ENCODE measurements at regions not wholly inside any gene's neighbourhood (a gene's known extent, or its start where the extent isn't known, plus 50 kb on each side); places are given as distances from the start of the nearest gene placed in this dataset.

- in situ Hi-C loops (cut with HindIII; ENCODE audit: low sequenced_read_pairs), result no loop called here
- no peak overlapping the region for H3K4me3 ChIP-seq (ENCODE audit: low read depth, low read length)
- no peak for DNase-seq (ENCODE audit: low read depth)
- no peak for TF ChIP-seq CTCF (IDR thresholded peaks at IDR 0.05; ENCODE audit: low read depth, low read length, missing control alignments)
Observed at GRCh38 chr13:62997696-62998095, 1582.0 kb upstream of the PCDH20 start.

DNA sequence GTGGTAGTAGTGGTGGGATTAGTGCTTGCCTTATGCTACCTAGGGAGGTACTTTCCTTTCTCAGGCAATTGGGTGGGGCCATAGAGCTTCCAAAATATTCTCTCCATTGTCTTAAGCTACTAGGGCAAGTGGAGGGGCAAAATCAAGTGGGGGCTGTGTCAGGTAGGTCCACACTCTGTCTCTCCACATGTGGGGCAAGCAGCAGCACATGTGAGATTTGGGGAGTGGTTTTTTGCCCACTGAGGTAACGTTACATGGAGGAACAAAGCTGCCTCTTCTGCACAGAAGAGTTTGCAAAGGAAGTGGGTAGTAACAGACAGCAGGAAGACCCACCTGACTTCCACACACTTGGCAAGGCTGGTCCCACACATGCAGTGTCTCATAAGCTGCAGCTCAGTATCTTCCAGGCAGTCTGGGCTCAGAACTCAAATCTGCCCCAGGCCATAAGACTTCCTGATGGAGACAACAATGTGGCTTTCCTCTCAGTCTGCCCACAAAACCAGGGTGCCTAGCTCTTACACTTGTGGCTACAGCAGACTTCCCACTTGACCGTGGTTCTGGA lies 1581.5 kb upstream of the PCDH20 start:
- H3K4me3 ChIP-seq (ENCODE audit: low read depth, low read length), result no peak overlapping the region
- no peak for TF ChIP-seq CTCF (IDR thresholded peaks at IDR 0.05; ENCODE audit: low read depth, low read length, missing control alignments)
- in situ Hi-C loops (cut with HindIII; ENCODE audit: low sequenced_read_pairs), result no loop called here
- DNase-seq (ENCODE audit: low read depth), result no peak

DNA sequence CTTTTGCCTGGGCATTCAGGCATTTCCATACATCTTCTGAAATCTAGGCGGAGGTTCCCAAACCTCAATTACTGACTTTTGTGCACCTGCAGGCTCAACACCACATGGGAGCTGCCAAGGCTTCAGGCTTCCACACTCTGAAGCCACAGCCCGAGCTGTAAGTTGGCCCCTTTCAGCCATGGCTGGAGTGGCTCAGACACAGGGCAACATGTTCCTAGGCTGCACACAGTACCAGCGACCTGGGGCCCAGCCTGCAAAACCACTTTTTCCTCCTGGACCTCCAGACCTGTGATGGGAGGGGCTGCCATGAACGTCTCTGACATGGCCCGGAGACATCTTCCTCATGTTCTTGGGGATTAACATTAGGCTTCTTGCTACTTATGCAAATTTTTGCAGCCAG lies 1558.2 kb upstream of the PCDH20 start:
- no peak overlapping the region for H3K4me3 ChIP-seq (ENCODE audit: low read depth, low read length)
- DNase-seq (ENCODE audit: low read depth), result no peak
- in situ Hi-C loops (cut with HindIII; ENCODE audit: low sequenced_read_pairs), result no loop called here
- no peak for TF ChIP-seq CTCF (IDR thresholded peaks at IDR 0.05; ENCODE audit: low read depth, low read length, missing control alignments)

GRCh38 chr13:62964522-62964921 lies 1548.9 kb upstream of the PCDH20 start:
- H3K4me3 ChIP-seq (ENCODE audit: low read depth, low read length), result no peak overlapping the region

DNA sequence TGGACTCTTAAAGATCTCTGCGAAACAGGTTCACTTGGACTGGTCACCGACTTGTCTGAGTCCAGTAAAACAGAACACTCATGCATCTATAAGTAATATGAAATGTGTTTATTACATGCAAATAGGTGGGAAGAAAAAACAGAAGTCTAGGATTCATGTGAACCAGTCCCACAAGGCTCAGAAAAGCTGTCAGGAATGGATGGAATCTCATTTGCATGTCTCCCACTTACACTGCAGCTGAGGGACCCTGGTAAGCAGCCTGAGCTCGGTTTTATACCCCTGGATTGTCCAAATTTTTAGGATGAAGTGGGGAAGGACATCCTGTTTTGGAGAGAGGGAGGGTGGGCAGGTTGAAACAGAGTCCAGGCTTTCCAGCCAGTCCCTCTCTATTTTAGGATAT lies 1545.1 kb upstream of the PCDH20 start:
- H3K4me3 ChIP-seq (ENCODE audit: low read depth, low read length), result no peak overlapping the region
- DNase-seq (ENCODE audit: low read depth), result no peak
- no peak for TF ChIP-seq CTCF (IDR thresholded peaks at IDR 0.05; ENCODE audit: low read depth, low read length, missing control alignments)
- in situ Hi-C loops (cut with HindIII; ENCODE audit: low sequenced_read_pairs), result no loop called here

More at GRCh38 chr13:62964522-62964921, 1548.9 kb upstream of the PCDH20 start:
- in situ Hi-C loops (cut with HindIII; ENCODE audit: low sequenced_read_pairs), result no loop called here
- TF ChIP-seq CTCF (IDR thresholded peaks at IDR 0.05; ENCODE audit: low read depth, low read length, missing control alignments), result no peak
- no peak for DNase-seq (ENCODE audit: low read depth)

GRCh38 chr13:62933809-62934208 lies 1518.2 kb upstream of the PCDH20 start:
- DNase-seq (ENCODE audit: low read depth), result no peak
- TF ChIP-seq CTCF (IDR thresholded peaks at IDR 0.05; ENCODE audit: low read depth, low read length, missing control alignments), result no peak
- H3K4me3 ChIP-seq (ENCODE audit: low read depth, low read length), result no peak overlapping the region
- in situ Hi-C loops (cut with HindIII; ENCODE audit: low sequenced_read_pairs), result no loop called here
